Fibroblast of pulmonary artery (primary cell): ENCODE measurements at regions not wholly inside any gene's neighbourhood (a gene's known extent, or its start where the extent isn't known, plus 50 kb on each side); places are given as distances from the start of the nearest gene placed in this dataset.
A peak's percentile ranks its signal among the peaks of the same experiment; 100 is the strongest.

Source experiments
- DNase-seq: peaks from one replicate; pipeline ENCODE4 v3.0.0-alpha.2; 2010; ENCODE audit warnings: low read depth
- H3K4me3 ChIP-seq: replicated peaks from 2 replicates; pipeline ENCODE4 v1.5.1; 2011; ENCODE audit warnings: low read depth, mild to moderate bottlenecking, control low read depth, low read length, moderate library complexity
- TF ChIP-seq, protein P1 (sequence below): IDR thresholded peaks from 2 replicates; pipeline ENCODE4 v1.5.1; 2011; ENCODE audit warnings: mild to moderate bottlenecking, control low read depth, low read length, inconsistent platforms; ENCODE audit errors: missing control alignments

DNA sequence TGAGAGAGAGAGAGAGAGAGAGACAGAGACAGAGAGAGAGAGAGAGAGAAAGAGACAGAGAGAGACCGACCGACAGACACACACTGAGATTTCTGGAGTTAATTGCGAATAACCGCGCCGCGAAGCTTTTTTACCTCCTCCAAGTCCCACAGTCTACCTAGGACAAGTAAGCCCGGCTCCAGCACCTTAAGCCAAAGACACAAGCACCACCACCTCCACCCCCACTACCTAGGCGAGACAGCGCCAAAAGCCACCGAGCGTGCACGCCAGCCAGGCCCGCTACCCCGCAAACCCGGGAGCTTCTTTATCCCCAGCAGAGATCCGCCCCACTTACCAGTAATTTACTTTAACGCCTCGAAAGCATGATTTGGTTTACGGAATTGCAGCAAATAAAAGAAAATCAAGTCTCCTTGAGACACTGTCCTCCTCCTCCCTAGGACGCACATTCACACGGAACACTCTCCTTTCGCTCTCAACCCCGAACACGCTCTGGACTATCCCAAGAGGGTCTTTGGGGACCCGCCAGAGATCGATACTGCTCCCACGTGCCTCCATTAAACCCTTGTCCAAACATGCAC, 649.6 kb upstream of the DIPK2B start:
- TF ChIP-seq, protein P1, sequence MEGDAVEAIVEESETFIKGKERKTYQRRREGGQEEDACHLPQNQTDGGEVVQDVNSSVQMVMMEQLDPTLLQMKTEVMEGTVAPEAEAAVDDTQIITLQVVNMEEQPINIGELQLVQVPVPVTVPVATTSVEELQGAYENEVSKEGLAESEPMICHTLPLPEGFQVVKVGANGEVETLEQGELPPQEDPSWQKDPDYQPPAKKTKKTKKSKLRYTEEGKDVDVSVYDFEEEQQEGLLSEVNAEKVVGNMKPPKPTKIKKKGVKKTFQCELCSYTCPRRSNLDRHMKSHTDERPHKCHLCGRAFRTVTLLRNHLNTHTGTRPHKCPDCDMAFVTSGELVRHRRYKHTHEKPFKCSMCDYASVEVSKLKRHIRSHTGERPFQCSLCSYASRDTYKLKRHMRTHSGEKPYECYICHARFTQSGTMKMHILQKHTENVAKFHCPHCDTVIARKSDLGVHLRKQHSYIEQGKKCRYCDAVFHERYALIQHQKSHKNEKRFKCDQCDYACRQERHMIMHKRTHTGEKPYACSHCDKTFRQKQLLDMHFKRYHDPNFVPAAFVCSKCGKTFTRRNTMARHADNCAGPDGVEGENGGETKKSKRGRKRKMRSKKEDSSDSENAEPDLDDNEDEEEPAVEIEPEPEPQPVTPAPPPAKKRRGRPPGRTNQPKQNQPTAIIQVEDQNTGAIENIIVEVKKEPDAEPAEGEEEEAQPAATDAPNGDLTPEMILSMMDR, result no peak
- no peak for DNase-seq

DNA sequence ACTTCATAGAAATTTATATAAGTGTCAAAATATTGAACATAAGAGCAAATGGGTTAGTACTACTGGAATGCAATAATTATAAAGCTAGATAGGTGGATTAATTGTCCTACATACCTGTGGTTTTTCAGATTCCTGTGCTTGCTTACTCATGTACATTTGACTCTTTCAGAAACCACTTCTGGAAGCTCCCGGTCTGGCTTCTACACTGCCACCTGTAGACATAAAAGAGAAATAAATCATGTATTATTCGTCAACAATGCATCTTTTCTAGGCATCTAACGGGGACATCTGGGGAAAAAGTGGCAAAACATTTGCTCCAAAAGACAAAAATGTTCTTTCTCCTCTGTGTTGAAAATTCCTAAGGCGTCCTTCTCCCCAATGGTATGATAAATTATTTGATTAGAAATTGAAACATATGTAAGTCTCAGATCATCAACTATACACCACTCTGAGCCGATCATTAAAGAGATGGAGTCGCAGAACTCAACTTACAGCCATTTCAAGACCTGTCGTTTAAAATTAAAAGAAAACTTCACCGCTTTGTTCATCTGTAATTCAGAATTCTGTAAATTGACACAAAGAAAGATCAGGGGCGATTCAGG, 648.7 kb upstream of the DIPK2B start:
- peak; percentile 75 for DNase-seq
- TF ChIP-seq, protein P1, result peak; percentile 30

More for the DNA sequence above, 649.6 kb upstream of the DIPK2B start:
- peak overlapping the region; percentile 68 for H3K4me3 ChIP-seq

DNA sequence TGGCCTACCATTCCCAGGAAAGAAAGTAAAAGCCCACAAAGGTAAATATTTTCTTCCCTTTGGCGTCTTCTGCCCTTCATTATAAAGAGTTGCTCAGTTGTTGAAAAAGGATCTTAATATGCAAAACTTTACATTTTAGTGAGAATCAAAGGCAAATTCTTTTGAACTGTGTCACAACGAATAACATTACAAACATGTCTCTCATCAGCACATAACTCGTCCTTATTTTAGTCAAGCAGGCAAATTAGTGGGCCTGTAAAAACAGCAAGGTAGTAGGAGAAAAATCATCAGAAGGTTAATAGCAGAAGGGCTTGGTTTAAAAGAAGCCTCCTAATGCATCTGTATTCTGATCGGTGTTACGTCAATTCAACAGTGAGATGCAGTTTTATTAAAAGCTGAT, 647.3 kb upstream of the DIPK2B start:
- no peak for DNase-seq
- H3K4me3 ChIP-seq, result no peak overlapping the region
- TF ChIP-seq, protein P1, result no peak

More for the DNA sequence above, 648.7 kb upstream of the DIPK2B start:
- peak overlapping the region; percentile 68 for H3K4me3 ChIP-seq

DNA sequence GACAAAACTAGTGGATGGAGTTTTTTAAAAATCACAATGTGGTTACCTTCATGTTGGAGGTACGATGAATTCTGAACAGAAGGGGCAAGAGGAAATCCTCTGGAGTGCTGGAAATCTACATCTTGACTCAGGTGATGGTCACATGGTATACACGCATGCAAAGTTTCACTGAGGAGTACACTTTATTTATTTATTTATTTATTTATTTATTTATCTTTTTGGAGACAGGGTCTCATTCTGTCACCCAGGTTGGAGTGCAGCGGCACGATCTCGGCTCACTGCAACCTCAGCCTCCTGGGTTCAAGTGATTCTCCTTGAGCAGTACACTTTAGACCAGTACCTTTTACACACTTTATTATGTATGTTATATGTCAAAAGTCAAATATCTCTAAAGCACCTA, 645.7 kb upstream of the DIPK2B start:
- TF ChIP-seq, protein P1, result no peak
- no peak for DNase-seq
- no peak overlapping the region for H3K4me3 ChIP-seq

DNA sequence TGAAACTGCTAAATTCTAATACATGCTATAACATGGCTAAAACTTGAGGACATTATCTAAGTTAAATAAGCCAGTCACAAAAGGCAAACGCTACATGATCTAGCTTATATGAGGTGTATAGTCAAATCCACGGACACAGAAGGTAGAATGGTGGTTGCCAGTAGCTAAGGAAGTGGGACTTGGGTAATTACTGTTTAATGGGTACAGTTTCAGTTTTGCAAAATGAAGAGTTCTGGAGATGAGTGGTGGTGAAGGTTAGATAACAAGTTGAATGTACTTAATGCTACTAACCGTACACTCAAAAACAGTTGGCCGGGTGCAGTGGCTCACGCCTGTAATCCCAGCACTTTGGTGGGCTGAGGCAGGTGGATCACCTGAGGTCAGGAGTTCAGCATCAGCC, 644.5 kb upstream of the DIPK2B start:
- no peak overlapping the region for H3K4me3 ChIP-seq
- no peak for DNase-seq
- TF ChIP-seq, protein P1, result no peak

DNA sequence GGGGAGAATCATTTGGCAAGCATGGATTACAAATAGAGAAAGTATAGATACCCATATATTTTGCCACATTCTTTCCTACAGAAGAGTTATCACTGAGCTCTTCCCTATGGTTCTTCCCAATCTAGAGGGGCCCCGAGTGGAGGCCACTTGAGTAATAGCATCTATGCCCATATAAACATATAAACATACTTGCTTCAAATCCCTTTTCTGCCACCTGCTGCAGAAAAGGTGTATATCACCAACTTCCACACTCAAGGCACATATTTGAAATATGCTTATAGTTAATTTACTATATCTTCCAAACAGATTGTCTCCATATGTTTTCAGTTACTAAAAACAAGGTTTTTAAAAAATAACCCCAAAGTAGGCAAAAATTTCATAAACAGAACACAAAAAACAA, 642.8 kb upstream of the DIPK2B start:
- H3K4me3 ChIP-seq, result no peak overlapping the region
- TF ChIP-seq, protein P1, result no peak
- peak; percentile 33 for DNase-seq

DNA sequence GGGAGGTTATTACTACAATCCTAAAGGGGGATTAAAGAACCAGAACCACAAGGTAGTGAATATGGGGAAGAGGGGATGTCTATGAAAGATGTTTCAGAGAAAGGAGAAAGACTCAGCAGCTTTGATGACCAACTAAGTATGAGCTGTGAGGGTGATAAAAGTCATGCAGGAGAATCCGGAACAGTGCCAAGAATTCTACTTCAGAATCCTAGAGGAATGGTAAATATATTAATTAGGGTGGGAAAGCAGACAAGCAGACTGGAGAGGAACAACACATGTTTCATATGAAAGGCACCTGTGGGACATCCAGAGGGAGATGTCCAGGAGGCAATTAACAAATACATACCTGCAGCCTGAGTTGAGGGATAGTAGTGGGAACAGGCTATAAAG, 642.2 kb upstream of the DIPK2B start:
- H3K4me3 ChIP-seq, result no peak overlapping the region
- no peak for DNase-seq
- TF ChIP-seq, protein P1, result no peak
